ENCODE measurements at regions not wholly inside any gene's neighbourhood (a gene's known extent, or its start where the extent isn't known, plus 50 kb on each side); places are given as distances from the start of the nearest gene placed in this dataset.

GRCh38 chr13:66180836-66181235, 1049.3 kb downstream of the PCDH9 start:
- Histone ChIP-seq H3K36me3 (replicated peaks in 1 of 2; ENCODE audit: control insufficient read depth in 1 of 2, insufficient read depth in 2 of 2, low read length in 2 of 2) (no peaks in the 10 kb centered on the region), H3K79me2 (ENCODE audit: insufficient read depth, low read length) (no peaks in the 10 kb centered on the region), H2AFZ (ENCODE audit: low read length) (no peak overlapping the region), H3K4me1 (ENCODE audit: insufficient read depth, low read length) (no peaks in the 10 kb centered on the region), H3K27ac (ENCODE audit: extremely low read length, insufficient read depth, low read length) (no peak overlapping the region), H3K4me2 (ENCODE audit: low read depth, low read length) (no peak overlapping the region), H3K27me3 (ENCODE audit: control insufficient read depth in 1 of 2, insufficient read depth in 2 of 2, low read length in 2 of 2) (no peaks in the 10 kb centered on the region), H3K9me3 (ENCODE audit: low read length) (peaks cover 79% of the 10 kb centered on the region), H3K9ac (ENCODE audit: insufficient read depth, low read depth, low read length) (no peak overlapping the region), H4K20me1 (ENCODE audit: insufficient read depth, low read length) (no peaks in the 10 kb centered on the region), H3K4me3 (replicated peaks in 1 of 3; ENCODE audit: insufficient read depth in 1 of 3, low read depth in 2 of 3, low read length in 3 of 3) (no peak overlapping the region)
- CTCF ChIA-PET (ENCODE audit: low intra/inter-chr PET ratio, low total read pairs), result no interaction called here
- in situ Hi-C loops (cut with HindIII; ENCODE audit: extremely low pct_ligation_motif_present, low pct_unique_long_range_greater_than_20kb), result no loop called here
- FAIRE-seq (no peak), DNase-seq (ENCODE audit: low spot score) (no peak), ATAC-seq (no peak)
- intact Hi-C loops (cut with micrococcal nuclease; ENCODE audit: unreplicated experiment), result no loop called here
- POLR2A ChIA-PET, result no interaction called here
- BruUV-seq (replicated peaks), result no TSS peak
- 0% methylated on average over 2 of the region's 2 CpGs for WGBS (ENCODE audit: low lambda C conversion rate)
- TF ChIP-seq TGIF2 (CRISPR knock-in tag; IDR thresholded peaks at IDR 0.05) (no peak), FUBP1 (CRISPR knock-in tag; IDR thresholded peaks at IDR 0.05; ENCODE audit: borderline replicate concordance) (no peak), NFRKB (IDR thresholded peaks at IDR 0.05) (no peak), TIGD3 (CRISPR knock-in tag; IDR thresholded peaks at IDR 0.05; ENCODE audit: borderline replicate concordance) (no peak), ZNF556 (CRISPR knock-in tag; IDR thresholded peaks at IDR 0.05; ENCODE audit: borderline replicate concordance) (no peak), SIX1 (CRISPR knock-in tag; IDR thresholded peaks at IDR 0.05; ENCODE audit: borderline replicate concordance) (no peak), ZNF180 (CRISPR knock-in tag; IDR thresholded peaks at IDR 0.05; ENCODE audit: borderline replicate concordance, low read depth) (no peak), ZBTB39 (CRISPR knock-in tag; IDR thresholded peaks at IDR 0.05) (no peak), ZNF44 (CRISPR knock-in tag; IDR thresholded peaks at IDR 0.05) (no peak), TFDP2 (CRISPR knock-in tag; IDR thresholded peaks at IDR 0.05) (no peak), ZMAT3 (CRISPR knock-in tag; conservative IDR thresholded peaks at IDR 0.05) (no peak), ZNF660 (CRISPR knock-in tag; IDR thresholded peaks at IDR 0.05; ENCODE audit: borderline replicate concordance, low read depth) (no peak), ZNF431 (CRISPR knock-in tag; IDR thresholded peaks at IDR 0.05; ENCODE audit: borderline replicate concordance, low read depth) (no peak), ZNF468 (CRISPR knock-in tag; IDR thresholded peaks at IDR 0.05) (no peak), ZNF614 (CRISPR knock-in tag; IDR thresholded peaks at IDR 0.05; ENCODE audit: borderline replicate concordance) (no peak), MED13 (CRISPR knock-in tag; IDR thresholded peaks at IDR 0.05) (no peak), ZFP37 (CRISPR knock-in tag; IDR thresholded peaks at IDR 0.05; ENCODE audit: borderline replicate concordance) (no peak), SALL1 (CRISPR knock-in tag; IDR thresholded peaks at IDR 0.05) (no peak)
